ENCODE measurements at regions not wholly inside any gene's neighbourhood (a gene's known extent, or its start where the extent isn't known, plus 50 kb on each side); places are given as distances from the start of the nearest gene placed in this dataset.
"Not testable (repeated sequence)": the region's sequence is repeated elsewhere in the genome, so short reads cannot be mapped to it uniquely, and the experiment has no call there.

- DNase-seq (ENCODE audit: low read depth) = no peak
- H3K4me3 ChIP-seq (ENCODE audit: low read depth, low read length) = no peak overlapping the region
- TF ChIP-seq CTCF (IDR thresholded peaks at IDR 0.05; ENCODE audit: control insufficient read depth, extremely low read depth, insufficient read depth) = no peak
These were observed 371.7 kb downstream of the TENT5A start for GRCh38 chr6:81380718-81381338.

GRCh38 chr6:81376745-81377144, 375.7 kb downstream of the TENT5A start:
- no peak for DNase-seq (ENCODE audit: low read depth)
- no peak for TF ChIP-seq CTCF (IDR thresholded peaks at IDR 0.05; ENCODE audit: control insufficient read depth, extremely low read depth, insufficient read depth)
- no peak overlapping the region for H3K4me3 ChIP-seq (ENCODE audit: low read depth, low read length)

GRCh38 chr6:81373414-81373813, 379.1 kb downstream of the TENT5A start:
- no peak for TF ChIP-seq CTCF (IDR thresholded peaks at IDR 0.05; ENCODE audit: control insufficient read depth, extremely low read depth, insufficient read depth)
- no peak overlapping the region for H3K4me3 ChIP-seq (ENCODE audit: low read depth, low read length)
- DNase-seq (ENCODE audit: low read depth) = no peak

GRCh38 chr6:81371930-81372329, 380.6 kb downstream of the TENT5A start:
- no peak for DNase-seq (ENCODE audit: low read depth)
- no peak overlapping the region for H3K4me3 ChIP-seq (ENCODE audit: low read depth, low read length)
- no peak for TF ChIP-seq CTCF (IDR thresholded peaks at IDR 0.05; ENCODE audit: control insufficient read depth, extremely low read depth, insufficient read depth)

- no peak for TF ChIP-seq CTCF (IDR thresholded peaks at IDR 0.05; ENCODE audit: control insufficient read depth, extremely low read depth, insufficient read depth)
- no peak overlapping the region for H3K4me3 ChIP-seq (ENCODE audit: low read depth, low read length)
- DNase-seq (ENCODE audit: low read depth) = no peak
These were observed 385.5 kb downstream of the TENT5A start for GRCh38 chr6:81366972-81367371.

GRCh38 chr6:81362246-81362645, 390.2 kb downstream of the TENT5A start:
- TF ChIP-seq CTCF (IDR thresholded peaks at IDR 0.05; ENCODE audit: control insufficient read depth, extremely low read depth, insufficient read depth) = no peak
- no peak overlapping the region for H3K4me3 ChIP-seq (ENCODE audit: low read depth, low read length)
- DNase-seq (ENCODE audit: low read depth) = no peak

- H3K4me3 ChIP-seq (ENCODE audit: low read depth, low read length) = no peak overlapping the region
- TF ChIP-seq CTCF (IDR thresholded peaks at IDR 0.05; ENCODE audit: control insufficient read depth, extremely low read depth, insufficient read depth) = no peak
- DNase-seq (ENCODE audit: low read depth) = no peak
These were observed 399.2 kb downstream of the TENT5A start for GRCh38 chr6:81353262-81353661.

- DNase-seq (ENCODE audit: low read depth); H3K4me3 ChIP-seq (ENCODE audit: low read depth, low read length): not testable (repeated sequence)
These were observed 408.5 kb downstream of the TENT5A start for GRCh38 chr6:81344026-81344425.

Measured in LNCaP clone FGC (cell line).